ENCODE measurements at regions not wholly inside any gene's neighbourhood (a gene's known extent, or its start where the extent isn't known, plus 50 kb on each side); places are given as distances from the start of the nearest gene placed in this dataset.

DNA sequence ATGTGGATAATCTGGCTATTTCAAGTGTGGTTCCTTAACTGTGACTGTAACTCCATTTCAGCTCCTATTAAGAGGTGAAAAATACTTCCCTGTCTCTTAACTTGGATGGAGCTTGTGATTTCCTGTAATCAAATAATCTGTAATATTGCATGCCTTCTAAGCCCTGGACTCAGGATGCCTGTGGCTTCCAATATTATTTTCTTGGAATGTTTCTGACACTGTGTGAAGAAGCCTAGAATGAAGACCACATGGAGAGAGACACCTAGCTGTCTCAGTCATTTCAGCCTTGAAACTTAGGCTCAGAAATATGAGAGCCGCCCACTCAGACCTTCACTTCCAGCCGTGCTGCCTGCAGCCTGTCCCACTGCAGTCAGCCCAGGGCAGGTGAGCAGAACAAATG is 544.3 kb downstream of the TRIML1 start:
- DNase-seq (ENCODE audit: low spot score in 2 of 2) = no peak
- Histone ChIP-seq H3K36me3 (no peaks in the 10 kb centered on the region), H3K4me1 (no peaks in the 10 kb centered on the region), H3K9me3 (no peaks in the 10 kb centered on the region), H3K27ac (no peak overlapping the region), H3K27me3 (no peaks in the 10 kb centered on the region), H3K4me3 (no peak overlapping the region)
- TF ChIP-seq POLR2A (IDR thresholded peaks at IDR 0.05) (no peak), POLR2AphosphoS5 (IDR thresholded peaks at IDR 0.05) (no peak)
- TF ChIP-seq, protein P1, sequence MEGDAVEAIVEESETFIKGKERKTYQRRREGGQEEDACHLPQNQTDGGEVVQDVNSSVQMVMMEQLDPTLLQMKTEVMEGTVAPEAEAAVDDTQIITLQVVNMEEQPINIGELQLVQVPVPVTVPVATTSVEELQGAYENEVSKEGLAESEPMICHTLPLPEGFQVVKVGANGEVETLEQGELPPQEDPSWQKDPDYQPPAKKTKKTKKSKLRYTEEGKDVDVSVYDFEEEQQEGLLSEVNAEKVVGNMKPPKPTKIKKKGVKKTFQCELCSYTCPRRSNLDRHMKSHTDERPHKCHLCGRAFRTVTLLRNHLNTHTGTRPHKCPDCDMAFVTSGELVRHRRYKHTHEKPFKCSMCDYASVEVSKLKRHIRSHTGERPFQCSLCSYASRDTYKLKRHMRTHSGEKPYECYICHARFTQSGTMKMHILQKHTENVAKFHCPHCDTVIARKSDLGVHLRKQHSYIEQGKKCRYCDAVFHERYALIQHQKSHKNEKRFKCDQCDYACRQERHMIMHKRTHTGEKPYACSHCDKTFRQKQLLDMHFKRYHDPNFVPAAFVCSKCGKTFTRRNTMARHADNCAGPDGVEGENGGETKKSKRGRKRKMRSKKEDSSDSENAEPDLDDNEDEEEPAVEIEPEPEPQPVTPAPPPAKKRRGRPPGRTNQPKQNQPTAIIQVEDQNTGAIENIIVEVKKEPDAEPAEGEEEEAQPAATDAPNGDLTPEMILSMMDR (IDR thresholded peaks at IDR 0.05) = no peak
- intact Hi-C loops (cut with DNase I; ENCODE audit: low total_unique reads) = loop anchor here (1.0 kb wide), 1 partner anchor 11 kb away; no protein-coding TSS in a partner anchor

DNA sequence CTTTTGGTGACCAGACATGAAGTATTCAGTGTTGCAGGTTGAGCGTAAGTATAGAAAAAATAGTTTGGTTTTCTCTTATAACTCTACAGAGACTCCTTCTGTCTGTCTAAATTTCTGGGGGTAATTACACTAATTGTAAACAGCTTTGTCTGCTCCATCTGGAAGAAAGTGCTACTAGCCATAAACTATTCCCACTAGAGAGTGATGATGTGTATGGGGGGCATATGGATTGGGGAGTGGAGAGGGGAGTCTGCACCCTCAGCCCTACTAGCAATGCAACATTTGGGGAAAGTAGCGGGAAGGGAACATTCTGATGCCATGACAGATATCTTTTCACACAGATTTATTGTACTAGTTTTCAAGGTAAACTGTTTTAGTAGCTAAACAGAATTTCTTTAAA is 549.7 kb downstream of the TRIML1 start:
- H3K36me3 ChIP-seq = no peaks in the 10 kb centered on the region
- TF ChIP-seq, protein P1 (IDR thresholded peaks at IDR 0.05) = no peak
- no peak for DNase-seq (ENCODE audit: low spot score in 2 of 2)
- H3K4me1 ChIP-seq = no peaks in the 10 kb centered on the region
- no peaks in the 10 kb centered on the region for H3K9me3 ChIP-seq
- H3K27me3 ChIP-seq = no peaks in the 10 kb centered on the region
- H3K27ac ChIP-seq = no peak overlapping the region
- no peak overlapping the region for H3K4me3 ChIP-seq
- intact Hi-C loops (cut with DNase I; ENCODE audit: low total_unique reads) = no loop called here

DNA sequence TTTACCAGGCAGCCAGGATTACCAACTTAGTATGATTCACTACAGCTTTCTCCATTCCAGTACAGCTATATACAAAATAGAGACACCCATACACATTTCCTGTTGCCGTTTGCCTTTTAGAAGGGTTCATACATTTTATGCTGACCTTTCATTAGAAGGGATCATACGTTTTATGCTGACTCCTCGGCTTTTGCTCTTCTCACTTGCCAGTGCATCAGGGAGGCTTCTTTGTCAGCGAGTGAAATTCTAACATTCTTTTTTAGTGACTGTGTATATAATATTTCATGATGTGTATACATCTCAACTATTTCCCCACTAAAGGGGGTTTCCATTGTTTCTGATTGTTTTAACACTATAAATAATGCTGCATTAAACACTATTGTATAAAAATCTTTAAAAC is 552.6 kb downstream of the TRIML1 start:
- no peaks in the 10 kb centered on the region for H3K27me3 ChIP-seq
- H3K27ac ChIP-seq = no peak overlapping the region
- no peaks in the 10 kb centered on the region for H3K9me3 ChIP-seq
- no peaks in the 10 kb centered on the region for H3K4me1 ChIP-seq
- TF ChIP-seq POLR2AphosphoS5 (IDR thresholded peaks at IDR 0.05) (no peak), POLR2A (IDR thresholded peaks at IDR 0.05) (no peak)
- TF ChIP-seq, protein P1 (IDR thresholded peaks at IDR 0.05) = no peak
- no peak for DNase-seq (ENCODE audit: low spot score in 2 of 2)
- intact Hi-C loops (cut with DNase I; ENCODE audit: low total_unique reads) = no loop called here
- H3K36me3 ChIP-seq = no peaks in the 10 kb centered on the region
- no peak overlapping the region for H3K4me3 ChIP-seq

DNA sequence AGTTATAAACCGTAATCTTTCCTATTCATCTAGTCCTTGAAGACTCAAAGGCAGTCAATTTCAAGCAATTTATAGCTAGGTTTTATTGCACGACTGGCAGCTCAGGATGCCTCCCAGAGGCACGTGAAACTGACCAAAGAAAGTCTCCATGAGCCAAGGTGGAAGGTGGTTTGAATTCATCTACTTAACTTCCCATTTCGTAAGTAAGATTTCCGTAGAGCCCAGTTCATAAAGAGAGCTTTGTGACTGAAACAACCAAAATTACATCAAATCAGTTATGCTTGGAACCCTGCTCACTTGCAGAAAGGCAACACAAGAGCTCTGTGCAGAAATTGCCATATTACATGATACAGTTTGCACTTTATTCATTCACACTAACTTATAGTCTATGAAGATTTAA is 556.0 kb downstream of the TRIML1 start:
- DNase-seq (ENCODE audit: low spot score in 2 of 2) = no peak
- TF ChIP-seq POLR2AphosphoS5 (IDR thresholded peaks at IDR 0.05) = no peak
- TF ChIP-seq, protein P1 (IDR thresholded peaks at IDR 0.05) = no peak
- Histone ChIP-seq H3K4me3 (no peak overlapping the region), H3K27me3 (no peaks in the 10 kb centered on the region), H3K27ac (no peak overlapping the region), H3K9me3 (no peaks in the 10 kb centered on the region), H3K36me3 (no peaks in the 10 kb centered on the region), H3K4me1 (no peaks in the 10 kb centered on the region)
- intact Hi-C loops (cut with DNase I; ENCODE audit: low total_unique reads) = no loop called here

DNA sequence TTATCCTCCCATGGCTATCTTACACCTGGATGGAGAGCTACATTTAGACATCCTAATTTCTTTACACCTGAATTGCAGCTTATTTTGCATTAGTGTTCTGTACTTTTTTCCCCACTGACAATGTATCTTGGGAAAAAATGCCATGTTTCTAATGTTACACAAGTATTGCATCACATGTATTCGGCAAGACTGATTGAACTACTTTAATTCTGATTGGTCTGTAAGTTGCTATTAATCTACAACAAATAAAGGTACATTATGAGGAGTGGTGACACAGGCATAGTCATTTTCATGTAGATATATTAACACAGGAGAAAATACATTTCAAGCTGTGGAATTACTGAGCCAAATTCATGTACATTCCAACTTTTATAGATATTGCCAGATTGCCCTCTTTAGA is 558.0 kb downstream of the TRIML1 start:
- DNase-seq (ENCODE audit: low spot score in 2 of 2) = no peak
- intact Hi-C loops (cut with DNase I; ENCODE audit: low total_unique reads) = no loop called here
- Histone ChIP-seq H3K36me3 (no peaks in the 10 kb centered on the region), H3K4me1 (no peaks in the 10 kb centered on the region), H3K27me3 (no peaks in the 10 kb centered on the region), H3K4me3 (no peak overlapping the region), H3K9me3 (no peaks in the 10 kb centered on the region), H3K27ac (no peak overlapping the region)
- TF ChIP-seq POLR2AphosphoS5 (IDR thresholded peaks at IDR 0.05) (no peak), POLR2A (IDR thresholded peaks at IDR 0.05) (no peak)
- TF ChIP-seq, protein P1 (IDR thresholded peaks at IDR 0.05) = no peak
